A673 (cell line): ENCODE measurements at regions not wholly inside any gene's neighbourhood (a gene's known extent, or its start where the extent isn't known, plus 50 kb on each side); places are given as distances from the start of the nearest gene placed in this dataset.

ENCODE experiments used
- CTCF ChIP-seq: fragments of 300-800, 200-600 bp; sonication (generic); conservative IDR thresholded peaks from 2 replicates; pipeline ENCODE4 v1.5.1; 2017; ENCODE audit warnings: low read depth, mild to moderate bottlenecking, antibody characterized with exemption, low read length, moderate library complexity, mixed read lengths
- EZH2 ChIP-seq: fragments of 200-600 bp; sonication (generic); IDR thresholded peaks from 2 replicates; pipeline ENCODE4 v1.6.1; 2017; ENCODE audit warnings: borderline replicate concordance, low read depth, mild to moderate bottlenecking, mixed read lengths, antibody characterized with exemption, low read length; ENCODE audit not compliant: poor library complexity, severe bottlenecking

GRCh38 chr7:46654546-46655443 is 733.7 kb upstream of the IGFBP3 start:
- TF ChIP-seq CTCF (no peak), EZH2 (no peak)
